AG04450 (cell line): ENCODE measurements at regions not wholly inside any gene's neighbourhood (a gene's known extent, or its start where the extent isn't known, plus 50 kb on each side); places are given as distances from the start of the nearest gene placed in this dataset.

Source experiments
- CTCF ChIA-PET: fragments of 300-600, 350-600 bp; formaldehyde crosslinking; extraction: SDS; loops from one replicate; lab custom pipeline; 2022; ENCODE audit warnings: antibody characterized with exemption, inconsistent platforms; lab: Charles Lee
- POLR2A ChIA-PET: fragments of 350-600 bp; formaldehyde crosslinking; extraction: SDS; loops from one replicate; lab custom pipeline; 2021; ENCODE audit warnings: antibody characterized with exemption, inconsistent platforms; lab: Yijun Ruan, JAX
- DNase-seq: peaks from one replicate; pipeline ENCODE4 v3.0.0-alpha.2; 2011; ENCODE audit warnings: low read depth, low spot score
- H3K27ac ChIP-seq: one replicate; pipeline ENCODE4 v1.5.1; 2012; ENCODE audit warnings: low read depth, low read length, control low read depth
- H3K27me3 ChIP-seq: one replicate; pipeline ENCODE4 v1.6.0; 2012; ENCODE audit warnings: low read length; ENCODE audit not compliant: control insufficient read depth, insufficient read depth
- H3K4me3 ChIP-seq: 2 replicates; pipeline ENCODE4 v1.5.1; 2011; ENCODE audit warnings: mild to moderate bottlenecking, low read depth, low read length, control low read depth
- H3K9me3 ChIP-seq: 2 replicates; pipeline ENCODE4 v1.5.1; 2012; ENCODE audit warnings: low read length; ENCODE audit not compliant: control insufficient read depth, insufficient read depth
- CTCF ChIP-seq: IDR thresholded peaks from 2 replicates; pipeline ENCODE4 v1.5.1; 2011; ENCODE audit warnings: low read depth, low read length, control low read depth, inconsistent platforms

GRCh38 chr4:160026721-160027120 is 923.8 kb downstream of the RAPGEF2 start:
- DNase-seq: no peak
- Histone ChIP-seq H3K27me3 (no peaks in the 10 kb centered on the region), H3K27ac (no peak overlapping the region), H3K9me3 (peaks cover 25% of the 10 kb centered on the region), H3K4me3 (no peak overlapping the region)
- ChIA-PET POLR2A (no interaction called here), CTCF (no interaction called here)
- no peak for TF ChIP-seq CTCF

GRCh38 chr4:160034501-160034900 is 931.6 kb downstream of the RAPGEF2 start:
- CTCF ChIA-PET: no interaction called here
- peaks cover 10% of the 10 kb centered on the region for H3K9me3 ChIP-seq
- H3K4me3 ChIP-seq: no peak overlapping the region
- H3K27me3 ChIP-seq: no peaks in the 10 kb centered on the region
- no peak for TF ChIP-seq CTCF
- no peak overlapping the region for H3K27ac ChIP-seq
- no peak for DNase-seq
- POLR2A ChIA-PET: no interaction called here

- Histone ChIP-seq H3K4me3 (no peak overlapping the region), H3K9me3 (peaks cover 3% of the 10 kb centered on the region), H3K27ac (no peak overlapping the region), H3K27me3 (no peaks in the 10 kb centered on the region)
- no peak for TF ChIP-seq CTCF
- CTCF ChIA-PET: no interaction called here
- POLR2A ChIA-PET: no interaction called here
- DNase-seq: no peak
Measured at GRCh38 chr4:160038615-160039014, 935.7 kb downstream of the RAPGEF2 start.

- POLR2A ChIA-PET: no interaction called here
- CTCF ChIA-PET: no interaction called here
Measured at GRCh38 chr4:160044693-160045092, 941.8 kb downstream of the RAPGEF2 start.

More at GRCh38 chr4:160044693-160045092, 941.8 kb downstream of the RAPGEF2 start:
- no peak for TF ChIP-seq CTCF
- H3K4me3 ChIP-seq: no peak overlapping the region
- no peak overlapping the region for H3K27ac ChIP-seq
- no peaks in the 10 kb centered on the region for H3K27me3 ChIP-seq
- DNase-seq: no peak
- H3K9me3 ChIP-seq: peaks cover 3% of the 10 kb centered on the region
